ENCODE measurements at regions not wholly inside any gene's neighbourhood (a gene's known extent, or its start where the extent isn't known, plus 50 kb on each side); places are given as distances from the start of the nearest gene placed in this dataset.
A peak's percentile ranks its signal among the peaks of the same experiment; 100 is the strongest.

DNA sequence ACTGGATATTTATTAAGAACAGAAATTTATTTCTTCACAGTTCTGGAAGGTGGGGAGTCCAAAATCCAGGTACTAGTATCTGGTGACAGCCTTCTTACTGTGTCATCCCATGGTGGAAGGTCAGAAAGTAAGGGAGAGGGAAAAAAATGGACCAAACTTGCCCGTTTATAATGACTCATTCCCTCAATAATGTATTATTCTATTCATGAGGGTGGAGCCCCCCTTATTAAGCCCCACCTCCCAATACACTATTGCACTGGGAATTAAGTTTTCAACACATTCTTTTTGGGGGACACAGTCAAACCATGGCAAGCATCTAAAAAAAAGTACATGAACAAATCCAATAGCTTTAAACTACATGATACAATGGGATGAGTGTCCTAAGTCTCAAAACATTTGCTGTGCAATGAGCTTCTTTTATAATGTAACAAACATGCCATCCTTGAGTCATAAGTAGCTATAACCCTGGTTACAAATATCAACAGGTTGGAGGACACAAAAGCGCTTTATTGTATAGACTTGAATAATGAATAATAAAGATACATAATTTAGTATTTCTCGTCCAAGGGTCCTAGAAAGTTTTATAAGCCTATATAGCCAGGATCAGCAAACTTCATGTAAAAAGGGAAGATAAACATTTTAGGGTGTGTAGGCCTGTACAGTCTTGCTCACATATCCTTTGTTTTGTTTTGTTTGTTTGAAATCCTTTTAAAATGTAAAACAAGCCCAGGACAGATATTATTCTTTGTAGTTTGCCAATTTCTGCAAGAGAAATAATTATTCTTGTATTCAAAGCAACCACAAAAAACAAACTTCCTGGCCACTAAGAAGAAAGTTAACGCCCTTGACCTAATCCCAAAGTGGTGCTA lies 160.6 kb upstream of the RAP2B start:
- in situ Hi-C loops (cut with HindIII; ENCODE audit: low sequenced_read_pairs) = no loop called here
- TF ChIP-seq, protein P1, sequence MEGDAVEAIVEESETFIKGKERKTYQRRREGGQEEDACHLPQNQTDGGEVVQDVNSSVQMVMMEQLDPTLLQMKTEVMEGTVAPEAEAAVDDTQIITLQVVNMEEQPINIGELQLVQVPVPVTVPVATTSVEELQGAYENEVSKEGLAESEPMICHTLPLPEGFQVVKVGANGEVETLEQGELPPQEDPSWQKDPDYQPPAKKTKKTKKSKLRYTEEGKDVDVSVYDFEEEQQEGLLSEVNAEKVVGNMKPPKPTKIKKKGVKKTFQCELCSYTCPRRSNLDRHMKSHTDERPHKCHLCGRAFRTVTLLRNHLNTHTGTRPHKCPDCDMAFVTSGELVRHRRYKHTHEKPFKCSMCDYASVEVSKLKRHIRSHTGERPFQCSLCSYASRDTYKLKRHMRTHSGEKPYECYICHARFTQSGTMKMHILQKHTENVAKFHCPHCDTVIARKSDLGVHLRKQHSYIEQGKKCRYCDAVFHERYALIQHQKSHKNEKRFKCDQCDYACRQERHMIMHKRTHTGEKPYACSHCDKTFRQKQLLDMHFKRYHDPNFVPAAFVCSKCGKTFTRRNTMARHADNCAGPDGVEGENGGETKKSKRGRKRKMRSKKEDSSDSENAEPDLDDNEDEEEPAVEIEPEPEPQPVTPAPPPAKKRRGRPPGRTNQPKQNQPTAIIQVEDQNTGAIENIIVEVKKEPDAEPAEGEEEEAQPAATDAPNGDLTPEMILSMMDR (IDR thresholded peaks at IDR 0.05; ENCODE audit: low read depth, low read length, missing control alignments) = no peak
- H3K4me3 ChIP-seq (ENCODE audit: low read depth, low read length) = no peak overlapping the region
- DNase-seq (ENCODE audit: low read depth) = no peak

DNA sequence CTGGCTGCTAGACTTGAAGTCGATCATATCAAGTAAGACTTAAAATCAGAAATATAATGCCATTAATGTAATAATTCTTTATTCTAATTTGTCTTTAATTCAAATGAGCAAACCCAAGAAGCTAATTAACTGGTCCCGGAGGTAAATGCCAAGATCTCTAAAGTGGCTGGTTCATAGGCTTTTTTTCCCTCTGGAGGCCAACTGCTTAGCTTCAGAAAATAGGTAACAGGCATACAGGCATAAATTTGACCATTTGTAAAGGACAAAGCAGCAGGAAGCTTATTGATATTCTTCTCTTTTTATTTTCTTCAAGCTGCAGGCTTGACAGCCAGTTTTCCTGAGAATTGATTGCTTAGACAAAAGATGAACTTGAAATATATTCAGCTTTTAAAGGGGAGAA lies 158.6 kb upstream of the RAP2B start:
- in situ Hi-C loops (cut with HindIII; ENCODE audit: low sequenced_read_pairs) = no loop called here

DNA sequence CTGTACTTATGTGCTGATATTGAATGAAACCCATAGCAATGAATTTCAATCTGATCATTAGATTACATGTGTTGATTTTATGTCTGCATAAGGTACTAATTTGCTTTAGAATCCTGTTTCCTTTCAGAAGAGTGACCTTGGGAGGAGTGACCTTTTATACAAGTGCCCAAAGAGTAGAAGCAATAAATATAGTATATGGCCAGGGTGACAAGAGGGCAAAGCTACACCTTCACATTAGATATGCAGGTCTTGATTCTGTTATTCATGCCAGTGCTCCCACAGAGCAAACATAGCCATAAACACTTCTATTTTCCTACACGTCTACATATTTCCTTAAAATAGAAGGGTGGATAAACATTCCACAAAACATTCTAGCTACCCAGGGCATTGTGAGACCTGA lies 158.2 kb upstream of the RAP2B start:
- in situ Hi-C loops (cut with HindIII; ENCODE audit: low sequenced_read_pairs) = no loop called here
- DNase-seq (ENCODE audit: low read depth) = no peak
- TF ChIP-seq, protein P1 (IDR thresholded peaks at IDR 0.05; ENCODE audit: low read depth, low read length, missing control alignments) = no peak
- no peak overlapping the region for H3K4me3 ChIP-seq (ENCODE audit: low read depth, low read length)

More for the DNA sequence above, 158.6 kb upstream of the RAP2B start:
- DNase-seq (ENCODE audit: low read depth) = no peak
- TF ChIP-seq, protein P1 (IDR thresholded peaks at IDR 0.05; ENCODE audit: low read depth, low read length, missing control alignments) = no peak
- no peak overlapping the region for H3K4me3 ChIP-seq (ENCODE audit: low read depth, low read length)

DNA sequence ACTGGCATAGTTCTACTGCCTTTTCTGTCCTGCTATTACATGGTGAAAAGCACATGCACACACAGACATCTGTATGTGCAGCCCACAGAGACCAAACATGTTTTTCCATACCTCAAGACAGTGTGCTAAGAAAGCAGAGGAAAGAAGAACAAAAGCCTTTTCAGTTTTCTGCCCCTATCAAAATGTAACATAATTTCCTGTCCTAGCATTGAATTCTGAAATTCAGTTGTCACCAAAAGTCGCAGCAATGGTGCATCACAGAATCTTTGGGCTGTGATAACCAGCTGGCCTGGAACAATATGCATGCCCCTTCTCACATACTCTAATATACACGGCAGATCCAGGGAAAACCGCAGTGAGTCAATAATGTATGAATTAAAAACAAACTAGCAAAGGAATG lies 153.8 kb upstream of the RAP2B start:
- in situ Hi-C loops (cut with HindIII; ENCODE audit: low sequenced_read_pairs) = no loop called here
- TF ChIP-seq, protein P1 (IDR thresholded peaks at IDR 0.05; ENCODE audit: low read depth, low read length, missing control alignments) = no peak
- H3K4me3 ChIP-seq (ENCODE audit: low read depth, low read length) = no peak overlapping the region
- no peak for DNase-seq (ENCODE audit: low read depth)

DNA sequence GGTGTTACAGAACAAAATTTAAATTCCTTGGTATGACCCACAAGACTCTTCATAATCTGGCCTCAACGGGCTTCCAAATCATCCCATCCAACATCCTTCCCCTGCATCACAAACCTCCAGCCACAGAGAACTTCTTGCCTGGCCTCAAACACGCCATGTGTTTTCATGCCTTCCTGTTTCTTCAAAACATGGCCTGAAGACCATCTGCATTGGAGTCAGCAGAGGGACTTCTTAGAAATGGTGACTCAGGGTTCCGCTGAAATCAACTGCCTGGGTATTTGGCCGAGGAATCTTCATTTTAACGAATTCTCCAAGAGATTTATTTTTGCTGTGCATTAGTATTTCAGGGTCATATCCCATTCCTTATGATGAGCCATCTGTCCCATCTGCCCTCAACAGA lies 138.1 kb upstream of the RAP2B start:
- in situ Hi-C loops (cut with HindIII; ENCODE audit: low sequenced_read_pairs) = loop anchor here (10.0 kb wide), 1 partner anchor 571 kb away; no protein-coding TSS in a partner anchor
- no peak for DNase-seq (ENCODE audit: low read depth)
- H3K4me3 ChIP-seq (ENCODE audit: low read depth, low read length) = no peak overlapping the region
- TF ChIP-seq, protein P1 (IDR thresholded peaks at IDR 0.05; ENCODE audit: low read depth, low read length, missing control alignments) = no peak

DNA sequence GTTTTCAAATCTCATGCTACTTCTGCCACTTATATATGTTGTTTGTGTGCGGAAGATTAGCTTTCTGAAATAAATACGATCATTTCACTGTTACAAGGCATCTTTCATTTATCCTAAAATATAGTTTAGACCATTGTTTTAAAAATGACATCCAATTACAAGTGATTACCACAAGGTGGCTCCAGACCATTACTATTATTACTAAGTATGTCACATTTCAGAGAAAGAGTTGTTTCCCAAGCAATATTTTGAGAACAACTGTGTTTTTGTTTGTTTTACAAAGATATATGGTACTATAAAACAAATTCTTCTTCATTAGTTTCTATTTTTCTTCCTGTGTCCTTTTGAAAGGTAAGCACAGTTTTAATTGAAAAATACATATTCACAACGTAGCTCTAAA lies 136.0 kb upstream of the RAP2B start:
- in situ Hi-C loops (cut with HindIII; ENCODE audit: low sequenced_read_pairs) = loop anchor here (10.0 kb wide), 1 partner anchor 569 kb away; no protein-coding TSS in a partner anchor
- TF ChIP-seq, protein P1 (IDR thresholded peaks at IDR 0.05; ENCODE audit: low read depth, low read length, missing control alignments) = no peak
- no peak overlapping the region for H3K4me3 ChIP-seq (ENCODE audit: low read depth, low read length)
- peak; percentile 34 for DNase-seq (ENCODE audit: low read depth)
